GM21825 (cell line): ENCODE measurements at regions not wholly inside any gene's neighbourhood (a gene's known extent, or its start where the extent isn't known, plus 50 kb on each side); places are given as distances from the start of the nearest gene placed in this dataset.

Experiments
- ATAC-seq: cut with Tn5 transposase; IDR thresholded peaks from one replicate; pipeline ENCODE4 v1.9.1; 2021; ENCODE audit warnings: mild to moderate bottlenecking, moderate library complexity; ENCODE audit not compliant: unreplicated experiment

DNA sequence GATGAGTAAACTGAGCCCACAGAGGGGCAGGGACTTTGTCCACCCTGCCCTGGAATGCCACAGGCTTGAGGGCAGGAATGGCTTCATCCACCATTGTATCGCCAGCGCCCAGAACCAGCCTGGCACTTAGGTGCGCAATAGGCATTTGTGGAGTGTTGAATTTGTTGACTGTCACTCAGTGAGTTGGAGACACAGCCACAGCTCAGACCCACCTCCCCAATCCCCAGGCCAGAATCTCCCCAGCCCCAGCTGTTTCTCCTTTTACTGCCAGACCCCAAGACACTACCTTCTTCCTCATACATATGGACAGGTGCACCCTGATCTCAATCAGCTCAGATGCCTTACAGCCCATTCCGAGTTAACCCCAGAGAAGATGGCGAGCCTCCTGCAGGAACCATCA lies 674.5 kb downstream of the MATN1 start:
- no peak for ATAC-seq

DNA sequence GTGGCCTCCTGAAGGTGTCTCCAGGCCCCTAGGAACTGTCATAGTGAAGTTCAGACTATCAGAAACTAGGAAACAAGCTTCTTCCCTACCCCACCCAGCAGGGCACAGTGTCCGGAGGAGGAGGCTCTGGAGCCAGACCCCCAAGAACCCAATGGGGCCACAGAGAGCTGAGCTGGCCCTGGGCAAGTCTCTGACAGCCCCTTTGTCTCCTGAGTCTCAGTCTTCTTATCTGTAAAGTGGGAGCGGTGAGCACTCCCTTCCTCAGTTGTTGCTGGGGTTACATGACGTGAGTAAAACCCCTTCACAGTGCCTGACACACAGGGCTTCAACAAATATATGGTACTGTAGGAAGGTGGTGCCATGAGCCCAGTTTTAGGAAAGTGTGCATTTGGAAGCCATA lies 675.8 kb downstream of the MATN1 start:
- ATAC-seq, result no peak

DNA sequence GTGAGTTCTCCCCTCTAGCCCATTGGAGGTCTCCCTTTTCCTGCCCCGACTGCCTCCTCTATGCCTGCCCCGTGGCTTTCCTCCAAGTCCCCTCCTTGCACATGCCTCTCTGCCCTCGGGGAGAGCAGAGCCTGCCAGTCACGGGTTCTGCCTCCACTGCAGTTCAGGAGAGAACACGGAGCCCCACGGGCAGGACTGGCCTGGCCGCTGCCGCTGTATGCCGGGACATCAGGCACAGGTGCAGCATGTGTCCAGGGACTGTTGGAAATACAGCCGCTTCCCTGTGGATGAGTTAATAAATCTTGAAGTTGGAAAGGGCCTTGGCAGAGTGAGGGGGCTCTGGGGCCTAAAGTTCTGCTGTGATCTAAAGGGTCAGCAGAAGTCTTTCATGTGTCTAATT lies 676.6 kb downstream of the MATN1 start:
- ATAC-seq, result no peak

DNA sequence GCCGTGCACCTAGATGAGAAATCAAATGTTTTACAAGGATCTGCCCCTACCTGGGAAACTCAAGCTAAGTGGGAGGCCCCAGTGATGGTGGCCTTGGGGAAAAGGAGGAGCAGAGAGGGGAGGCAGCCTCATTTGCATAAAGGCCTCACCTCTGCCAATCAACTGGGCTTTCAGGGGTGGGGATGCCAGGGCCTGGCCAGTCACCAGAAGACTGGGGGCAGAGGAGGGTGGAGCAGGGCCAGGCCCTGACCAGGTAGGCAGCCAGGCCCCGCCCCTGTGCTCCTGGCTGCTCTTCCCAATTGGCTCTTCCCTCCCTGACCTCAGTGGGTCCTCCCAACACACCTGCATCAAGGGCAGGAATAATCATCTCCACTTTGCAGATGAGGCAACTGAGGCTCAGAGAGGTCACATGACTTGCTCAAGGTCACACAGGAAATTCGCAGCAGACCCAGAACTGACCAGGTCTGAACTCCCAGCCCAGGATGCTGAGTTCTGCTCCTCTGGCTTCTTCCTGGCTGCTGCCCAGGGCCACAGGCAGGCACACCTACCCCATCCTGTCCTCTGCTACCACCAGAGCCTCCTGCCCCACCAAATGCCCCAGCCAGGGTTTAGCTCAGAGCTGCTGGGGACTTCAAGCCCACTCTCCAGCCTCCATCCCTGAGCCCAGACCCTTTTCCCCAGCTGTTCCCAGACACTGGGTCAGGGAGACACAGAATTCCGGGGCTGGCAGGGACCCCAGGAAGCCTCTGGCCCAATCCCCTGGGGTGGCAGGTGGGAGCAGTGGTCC lies 677.9 kb downstream of the MATN1 start:
- ATAC-seq, result no peak

DNA sequence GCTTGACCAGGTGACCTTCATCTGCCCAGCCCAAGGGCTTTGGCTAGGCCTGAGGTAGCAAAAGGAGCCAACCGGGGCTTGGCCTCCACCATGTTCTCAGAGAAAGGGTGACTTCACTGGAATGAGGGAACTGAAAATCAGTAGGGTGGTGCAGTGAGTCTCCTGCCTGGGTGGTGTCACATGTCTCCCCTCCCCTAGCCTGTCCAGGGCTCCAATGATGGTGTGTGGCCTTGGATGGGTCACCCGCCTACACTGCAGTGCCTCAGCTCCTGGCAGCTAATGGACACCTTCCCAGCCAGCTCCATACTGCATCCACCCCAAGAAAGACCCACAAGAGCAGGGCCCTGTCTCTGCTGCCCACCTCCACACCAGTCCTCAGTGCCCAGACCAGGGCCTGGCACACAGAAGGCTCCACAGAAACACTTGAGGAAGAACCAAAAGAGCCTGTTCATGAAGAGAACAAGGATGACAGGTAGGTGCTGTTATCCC lies 678.7 kb downstream of the MATN1 start:
- ATAC-seq, result no peak

DNA sequence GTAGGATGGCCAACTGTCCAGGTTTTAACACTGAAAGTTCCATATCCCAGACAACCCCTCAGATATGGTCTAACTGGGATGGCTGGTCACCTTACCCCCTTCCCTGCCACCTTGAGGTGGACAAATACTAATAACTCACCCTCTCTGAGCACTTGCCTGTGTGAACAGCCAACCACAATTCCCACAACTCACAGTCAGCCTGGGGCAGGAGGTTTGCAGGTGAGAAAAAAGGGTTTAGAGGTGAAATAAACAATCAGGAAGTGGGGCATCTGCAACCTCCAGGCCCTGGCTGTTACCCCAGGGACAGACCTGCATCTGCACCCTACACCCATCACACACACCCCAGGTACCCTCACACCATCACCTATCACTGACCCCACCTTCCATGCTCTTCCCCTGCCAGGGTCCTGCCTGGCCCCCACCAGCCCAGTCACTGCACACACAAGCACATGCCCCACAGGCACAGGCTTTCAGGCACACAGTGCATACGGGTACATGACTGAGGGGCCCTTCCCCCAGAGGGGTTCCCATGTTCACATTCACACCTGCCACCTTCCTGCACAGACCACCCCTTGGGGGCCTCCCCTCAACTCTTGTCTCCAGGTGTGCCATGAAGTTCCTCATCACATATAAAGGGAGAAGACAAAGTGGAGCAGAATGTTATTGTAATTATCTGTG lies 679.5 kb downstream of the MATN1 start:
- no peak for ATAC-seq

DNA sequence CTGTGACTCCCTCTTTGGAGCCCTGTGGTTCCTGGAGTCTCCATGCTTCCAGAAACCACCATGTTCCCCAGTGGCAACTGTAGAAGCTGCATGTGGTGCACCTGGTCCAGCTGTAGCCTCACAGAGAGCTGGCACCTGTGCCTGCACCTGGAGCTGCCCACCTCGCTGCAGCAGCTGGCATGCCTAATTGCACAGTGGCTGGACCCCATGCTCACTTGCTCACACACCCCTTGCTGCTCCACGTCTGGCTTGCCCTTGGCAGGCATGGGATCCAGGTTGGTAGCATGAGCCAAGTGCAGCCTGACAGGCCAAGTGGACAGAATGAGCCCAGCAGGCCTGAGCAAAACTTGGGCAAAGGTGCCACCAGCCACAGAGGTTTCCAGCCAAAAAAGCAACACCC lies 680.1 kb downstream of the MATN1 start:
- ATAC-seq, result no peak

DNA sequence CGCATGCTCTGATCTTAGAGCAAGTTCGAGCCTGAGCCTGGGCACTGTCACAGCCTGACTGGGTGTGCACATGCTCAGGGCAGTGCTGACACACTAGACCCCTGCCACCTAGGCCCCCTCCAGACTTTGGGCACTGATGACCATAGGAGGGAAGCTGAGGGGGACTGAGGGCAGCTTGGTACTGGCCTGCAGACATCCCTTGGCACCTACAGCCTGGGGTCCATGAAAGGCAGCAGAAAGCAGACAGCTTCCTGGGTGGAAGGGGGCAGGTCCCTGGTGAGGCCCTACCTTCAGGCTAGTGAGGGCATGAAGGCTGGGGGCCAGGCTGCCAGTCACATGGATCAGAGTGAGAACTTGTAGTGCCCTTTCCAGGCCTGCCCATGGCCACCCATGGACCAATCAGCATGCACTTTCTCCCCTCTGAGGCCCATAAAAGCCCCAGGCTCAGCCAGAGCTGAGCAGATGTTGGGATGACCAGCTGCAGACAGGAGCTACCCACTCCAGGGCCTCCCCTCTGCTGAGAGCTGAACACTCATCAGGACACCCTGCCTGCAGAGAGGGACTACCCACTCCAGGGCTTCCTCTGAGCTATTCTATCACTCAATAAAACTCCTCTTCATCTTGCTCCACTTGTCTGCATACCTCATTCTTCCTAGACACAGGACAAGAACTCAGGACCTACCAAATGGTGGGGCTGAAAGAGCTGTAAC lies 680.8 kb downstream of the MATN1 start:
- ATAC-seq, result no peak

DNA sequence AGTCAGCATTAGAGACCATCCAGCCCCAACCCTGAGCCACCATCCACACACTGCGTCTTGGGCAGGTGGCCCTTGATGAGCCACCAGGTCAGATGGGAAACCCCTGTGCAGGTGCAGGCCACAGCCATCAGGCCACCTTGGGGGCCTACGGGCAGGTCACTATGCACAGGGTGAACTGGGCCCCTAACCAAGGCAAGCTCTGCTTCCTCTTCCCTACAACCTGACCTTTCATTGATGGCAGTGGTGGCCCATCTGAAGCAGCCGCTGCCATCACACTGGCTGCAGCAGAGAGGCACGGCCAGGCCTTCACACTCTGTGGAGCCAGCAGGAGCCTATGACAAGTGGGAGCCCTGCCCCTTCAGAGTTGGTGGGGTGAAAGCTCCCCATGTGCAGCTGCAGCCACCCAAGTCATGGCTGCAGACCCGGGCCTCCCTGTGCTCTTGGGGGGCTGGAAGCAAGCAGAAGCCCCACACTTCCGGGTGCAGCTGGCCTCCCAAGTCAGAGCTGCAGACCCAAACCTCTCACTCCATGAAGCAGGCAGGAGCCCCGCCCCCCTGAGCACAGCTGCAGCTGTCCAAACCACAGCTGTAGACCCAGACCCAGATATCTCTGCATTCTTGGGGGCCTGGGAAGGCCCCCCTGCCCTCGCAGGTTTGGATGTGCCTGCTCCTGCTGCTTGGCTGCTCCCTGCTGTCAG lies 681.5 kb downstream of the MATN1 start:
- ATAC-seq, result no peak

DNA sequence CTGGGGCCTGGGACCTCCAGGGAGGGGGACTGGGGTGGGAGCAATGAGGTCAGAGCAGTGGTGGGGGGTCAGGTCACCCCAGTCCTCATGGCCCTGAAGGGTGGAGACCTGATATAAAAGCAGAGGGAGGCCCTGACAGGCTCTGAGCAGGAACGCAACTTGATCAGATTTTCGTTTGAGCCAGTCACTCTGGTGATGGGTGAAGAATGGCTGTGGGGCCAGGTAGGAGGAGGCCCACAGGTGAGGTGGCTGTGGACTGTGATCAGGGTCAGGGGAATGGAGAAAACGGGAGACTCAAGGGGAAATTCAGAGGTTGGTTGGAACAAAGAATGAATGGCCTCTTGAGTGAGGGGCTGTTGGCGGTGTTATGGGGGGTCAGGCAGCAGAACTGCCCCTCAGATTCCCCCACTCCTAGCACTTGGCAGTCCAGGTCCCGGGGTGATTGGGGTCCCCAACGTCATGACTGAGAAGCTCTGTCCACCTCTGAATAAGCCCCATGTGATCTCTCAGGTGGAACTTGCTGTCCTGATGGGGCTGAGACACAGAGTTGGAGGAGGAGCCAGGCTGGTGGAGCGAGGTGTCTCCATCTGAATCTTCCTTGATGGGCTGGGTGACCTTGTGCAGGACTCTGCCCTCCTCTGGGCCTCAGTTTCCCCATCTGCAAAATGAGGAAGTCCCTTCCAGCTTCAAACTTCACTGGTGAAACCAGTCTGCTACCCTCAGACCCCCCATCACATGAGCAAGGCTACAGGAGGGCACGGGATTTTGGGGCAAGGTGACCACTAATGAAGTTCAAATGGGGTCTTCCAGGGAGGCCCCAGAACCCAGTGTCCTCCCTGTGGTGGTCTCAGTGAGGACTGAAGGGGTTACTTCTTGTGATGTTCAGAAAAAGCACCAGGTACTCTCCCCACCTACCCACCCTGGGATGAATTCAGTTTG lies 683.0 kb downstream of the MATN1 start:
- no peak for ATAC-seq

DNA sequence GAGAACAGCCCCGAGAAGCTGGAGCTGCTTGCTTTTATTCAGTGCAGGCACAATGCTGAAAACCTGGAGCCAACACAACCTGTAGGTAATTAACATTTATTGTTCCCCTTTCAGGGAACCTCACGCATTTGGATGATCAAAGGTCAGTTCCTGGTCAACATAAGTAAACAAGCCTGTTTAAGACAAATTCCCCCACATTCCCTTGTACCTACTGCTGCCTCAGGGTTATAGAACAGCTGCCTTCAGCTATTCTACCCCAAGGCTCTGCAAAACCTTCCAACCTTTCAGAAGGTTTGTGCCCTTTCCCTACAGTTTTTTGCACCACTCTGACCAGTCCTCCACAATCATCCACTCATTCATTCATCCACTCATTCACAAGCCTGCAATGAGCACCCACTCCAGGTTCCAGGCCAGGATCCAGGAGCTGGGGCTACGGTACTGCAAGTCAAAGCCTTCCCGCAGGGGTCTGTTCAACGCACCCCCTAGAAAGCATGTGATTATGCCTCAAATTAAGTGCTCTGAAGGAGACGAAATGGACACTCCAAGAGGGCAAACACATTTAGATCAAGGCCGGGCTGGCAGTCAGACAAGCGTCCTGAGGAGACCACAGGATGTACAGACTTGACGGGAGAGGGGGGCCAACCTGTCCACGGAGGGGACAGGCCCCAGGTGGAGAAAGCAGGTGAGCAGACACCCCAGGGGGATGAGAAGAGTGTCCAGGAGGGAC lies 683.9 kb downstream of the MATN1 start:
- no peak for ATAC-seq

DNA sequence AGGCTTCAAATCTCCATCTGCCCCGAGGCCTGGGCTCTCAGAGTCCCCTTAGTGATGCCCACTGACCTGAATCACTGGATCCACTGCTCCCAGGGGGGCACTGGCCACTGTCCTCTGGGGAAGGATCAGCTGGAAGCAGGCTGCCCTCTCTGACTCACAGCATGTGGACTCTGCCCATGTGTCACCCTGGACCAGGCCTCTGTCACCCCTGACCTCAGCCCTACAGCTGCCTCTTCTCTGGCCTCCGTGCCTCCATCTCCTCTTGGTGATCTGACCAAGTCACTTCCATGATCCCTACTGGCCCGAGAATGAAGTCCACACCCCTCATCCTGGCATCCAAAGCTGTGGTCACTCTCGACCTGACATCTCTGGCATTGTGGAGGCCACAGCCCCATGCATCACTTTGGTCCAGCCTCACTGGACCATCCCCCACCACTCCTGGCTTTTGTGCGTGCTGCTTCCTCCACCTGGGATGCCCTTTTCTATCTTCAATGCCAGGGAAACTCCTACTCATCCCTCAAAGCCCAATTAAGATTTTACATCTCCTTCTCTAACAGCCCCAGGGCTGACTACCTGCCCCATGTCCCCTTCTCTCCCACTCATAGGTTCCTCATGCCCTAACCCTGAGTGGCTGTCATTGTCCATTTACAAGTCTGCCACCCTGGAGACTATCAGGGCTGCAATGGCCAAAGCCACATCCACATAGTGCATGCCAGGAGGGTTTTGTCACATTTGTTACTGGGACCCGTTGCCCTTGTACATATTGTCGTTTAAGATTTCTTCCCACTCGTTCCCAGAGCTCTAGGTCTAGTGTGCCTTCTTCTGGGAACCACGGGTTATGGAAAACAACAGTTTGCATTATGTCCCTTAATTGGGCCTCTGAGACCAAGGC lies 685.0 kb downstream of the MATN1 start:
- no peak for ATAC-seq

DNA sequence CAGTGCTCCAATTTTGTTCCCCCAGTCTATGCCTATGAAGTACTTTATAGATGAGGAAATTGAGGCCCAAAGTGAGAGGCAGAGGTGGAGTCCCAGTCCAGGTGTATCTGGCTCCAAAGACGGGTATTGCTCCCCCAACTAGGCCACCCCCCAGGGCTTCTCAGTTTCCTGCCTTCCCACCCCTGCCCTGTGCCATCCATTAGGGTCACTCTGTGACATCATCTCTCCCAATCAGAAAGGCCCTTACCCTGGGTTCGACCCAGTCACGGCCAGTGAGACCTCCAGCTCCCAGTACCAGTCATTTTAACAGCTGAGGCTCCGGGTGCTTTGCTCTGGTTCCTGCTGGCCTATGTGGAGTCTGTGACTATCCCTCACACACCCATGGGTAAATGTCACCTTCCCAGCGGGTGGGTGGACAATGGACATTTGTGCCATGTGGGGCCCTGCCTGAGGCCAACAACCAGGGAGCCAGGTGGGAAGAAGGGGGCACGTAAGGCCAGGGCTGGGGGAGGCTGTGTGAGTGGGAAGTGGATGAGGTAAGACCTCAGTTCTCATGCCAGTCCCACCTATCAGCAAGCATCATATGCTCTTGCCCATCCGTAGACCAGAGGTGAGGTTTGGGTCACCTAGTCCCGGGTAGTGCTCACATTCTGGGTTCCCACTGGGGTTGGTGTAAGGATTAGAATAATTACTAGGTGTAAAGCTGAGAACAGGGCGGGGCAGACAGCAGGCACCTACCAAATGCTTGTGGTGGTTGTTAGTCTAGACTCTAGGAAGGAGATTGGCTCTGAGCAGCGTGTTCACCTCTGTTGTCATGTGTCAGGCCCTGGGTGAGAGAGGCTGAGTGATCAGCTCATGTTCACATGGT lies 685.9 kb downstream of the MATN1 start:
- no peak for ATAC-seq

DNA sequence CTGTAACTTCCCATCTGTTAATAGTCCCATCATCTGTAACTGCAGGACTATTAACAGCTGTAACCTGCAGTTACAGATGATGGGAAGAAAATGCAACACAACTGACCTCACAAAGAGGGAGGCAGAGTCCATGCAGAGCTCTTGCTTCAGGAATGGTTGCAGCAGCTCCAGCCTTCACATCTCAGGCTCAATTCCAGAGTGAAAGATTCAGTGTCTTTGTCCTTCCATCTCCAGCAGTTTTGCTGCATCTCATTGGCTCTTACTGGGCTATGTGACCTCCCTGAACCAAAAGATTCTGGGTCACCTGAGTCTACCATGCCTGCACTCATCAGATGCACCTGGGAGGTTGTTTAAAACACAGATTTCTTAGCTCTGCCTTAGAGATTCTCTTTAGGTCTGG lies 686.7 kb downstream of the MATN1 start:
- ATAC-seq, result no peak

DNA sequence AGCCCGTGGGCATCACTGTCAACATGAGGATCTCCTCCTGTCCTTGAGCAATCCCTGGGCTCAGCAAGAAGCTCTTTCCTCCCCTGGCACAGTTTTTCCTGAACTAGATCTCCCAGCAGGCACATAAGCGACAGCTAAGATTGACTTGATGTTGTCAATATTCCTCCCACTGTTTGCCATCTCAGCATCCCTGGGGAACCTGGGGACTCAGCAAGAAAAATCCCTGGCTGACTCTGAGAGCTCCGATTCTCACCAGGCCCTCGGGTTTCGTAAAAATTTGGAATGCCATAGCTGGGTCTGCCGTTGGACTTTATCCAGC lies 687.2 kb downstream of the MATN1 start:
- no peak for ATAC-seq

DNA sequence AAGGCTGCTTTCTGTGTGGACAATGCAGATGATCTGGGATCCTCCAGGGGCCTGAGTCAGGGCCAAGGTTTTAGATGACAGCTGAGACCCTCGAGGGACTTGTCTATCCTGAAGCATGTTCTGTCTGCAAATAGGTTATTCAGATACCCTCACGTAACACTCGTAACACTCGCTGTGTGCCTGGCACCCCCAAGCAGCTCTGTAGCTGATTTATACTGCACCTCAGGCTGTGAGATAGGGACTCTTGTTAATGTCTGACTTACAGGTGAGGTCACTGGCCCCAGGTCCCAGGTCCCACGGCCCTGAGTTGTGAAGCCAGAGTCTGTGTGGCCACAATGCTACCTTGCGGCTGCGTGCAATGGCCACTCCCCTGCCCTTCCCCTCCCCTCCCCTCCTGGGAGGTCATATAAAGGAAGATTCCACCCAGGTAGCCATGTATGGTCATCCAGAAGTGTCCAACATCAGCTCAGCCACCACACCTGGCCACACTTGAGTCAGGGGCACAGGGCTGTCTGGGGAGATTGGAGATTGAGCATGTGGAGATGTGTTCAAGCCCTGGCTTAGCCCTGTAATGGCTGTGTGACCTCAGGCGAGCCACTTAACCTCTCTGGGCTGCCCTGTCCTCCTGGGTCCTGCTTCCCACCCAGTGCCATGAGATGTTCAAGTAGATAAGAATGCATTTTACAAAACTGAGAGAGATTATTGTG lies 687.7 kb downstream of the MATN1 start:
- ATAC-seq, result no peak
